ENCODE measurements at regions not wholly inside any gene's neighbourhood (a gene's known extent, or its start where the extent isn't known, plus 50 kb on each side); places are given as distances from the start of the nearest gene placed in this dataset.
"Not testable (repeated sequence)": the region's sequence is repeated elsewhere in the genome, so short reads cannot be mapped to it uniquely, and the experiment has no call there.

DNA sequence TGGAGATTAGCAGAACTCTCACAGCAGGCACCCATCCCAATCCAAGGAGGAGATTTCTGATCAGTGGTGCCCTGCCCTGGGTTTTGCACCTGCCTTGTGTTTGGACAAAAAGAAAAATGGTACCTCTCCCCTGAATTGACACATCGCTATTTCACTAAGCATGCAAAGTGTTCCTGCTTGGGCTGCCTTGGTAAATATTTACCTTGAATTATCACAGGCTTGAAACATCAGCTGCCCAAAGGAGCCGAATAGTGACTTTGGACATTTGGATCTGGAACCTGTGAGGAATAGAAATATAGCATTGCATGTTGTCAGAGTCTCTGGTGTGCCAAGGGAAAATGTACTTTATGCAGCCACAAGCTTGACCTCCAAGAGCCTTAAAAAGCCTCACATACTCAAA is 926.4 kb upstream of the FANCL start:
- DNase-seq (ENCODE audit: low spot score): no peak
- no peaks in the 10 kb centered on the region for H3K27me3 ChIP-seq (replicated peaks; ENCODE audit: insufficient read depth)
- no peaks in the 10 kb centered on the region for H3K36me3 ChIP-seq
- H3K4me3 ChIP-seq: no peak overlapping the region
- no peak for ATAC-seq (ENCODE audit: insufficient number of reproducible peaks, low FRiP score, low read depth)
- H3K27ac ChIP-seq: no peak overlapping the region
- H3K9me3 ChIP-seq: no peaks in the 10 kb centered on the region
- no peaks in the 10 kb centered on the region for H3K4me1 ChIP-seq (ENCODE audit: control insufficient read depth in 1 of 2, low read depth in 2 of 2)
- TF ChIP-seq, protein P1, sequence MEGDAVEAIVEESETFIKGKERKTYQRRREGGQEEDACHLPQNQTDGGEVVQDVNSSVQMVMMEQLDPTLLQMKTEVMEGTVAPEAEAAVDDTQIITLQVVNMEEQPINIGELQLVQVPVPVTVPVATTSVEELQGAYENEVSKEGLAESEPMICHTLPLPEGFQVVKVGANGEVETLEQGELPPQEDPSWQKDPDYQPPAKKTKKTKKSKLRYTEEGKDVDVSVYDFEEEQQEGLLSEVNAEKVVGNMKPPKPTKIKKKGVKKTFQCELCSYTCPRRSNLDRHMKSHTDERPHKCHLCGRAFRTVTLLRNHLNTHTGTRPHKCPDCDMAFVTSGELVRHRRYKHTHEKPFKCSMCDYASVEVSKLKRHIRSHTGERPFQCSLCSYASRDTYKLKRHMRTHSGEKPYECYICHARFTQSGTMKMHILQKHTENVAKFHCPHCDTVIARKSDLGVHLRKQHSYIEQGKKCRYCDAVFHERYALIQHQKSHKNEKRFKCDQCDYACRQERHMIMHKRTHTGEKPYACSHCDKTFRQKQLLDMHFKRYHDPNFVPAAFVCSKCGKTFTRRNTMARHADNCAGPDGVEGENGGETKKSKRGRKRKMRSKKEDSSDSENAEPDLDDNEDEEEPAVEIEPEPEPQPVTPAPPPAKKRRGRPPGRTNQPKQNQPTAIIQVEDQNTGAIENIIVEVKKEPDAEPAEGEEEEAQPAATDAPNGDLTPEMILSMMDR (IDR thresholded peaks at IDR 0.05): no peak

DNA sequence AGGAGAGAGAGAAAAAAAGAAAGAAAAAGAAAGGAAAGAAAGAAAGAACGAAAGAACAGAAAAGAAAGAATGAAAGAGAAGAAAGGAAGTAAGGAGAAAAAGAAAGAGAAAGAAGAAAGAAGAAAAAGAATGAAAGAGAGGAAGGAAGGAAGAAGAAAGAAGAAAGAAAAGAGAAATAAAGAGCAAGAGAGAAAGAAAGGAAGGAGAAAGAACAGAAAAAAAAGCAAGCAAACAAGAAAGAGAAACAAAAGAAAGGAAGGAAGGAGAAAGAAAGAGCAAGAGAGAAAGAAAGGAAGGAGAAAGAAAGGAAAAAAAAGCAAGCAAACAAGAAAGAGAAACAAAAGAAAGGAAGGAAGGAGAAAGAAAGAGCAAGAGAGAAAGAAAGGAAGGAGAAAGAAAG is 916.8 kb upstream of the FANCL start:
- H3K27ac ChIP-seq; H3K9me3 ChIP-seq; ATAC-seq (ENCODE audit: insufficient number of reproducible peaks, low FRiP score, low read depth); DNase-seq (ENCODE audit: low spot score); H3K4me1 ChIP-seq (ENCODE audit: control insufficient read depth in 1 of 2, low read depth in 2 of 2); H3K27me3 ChIP-seq (replicated peaks; ENCODE audit: insufficient read depth); H3K4me3 ChIP-seq; H3K36me3 ChIP-seq: not testable (repeated sequence)

DNA sequence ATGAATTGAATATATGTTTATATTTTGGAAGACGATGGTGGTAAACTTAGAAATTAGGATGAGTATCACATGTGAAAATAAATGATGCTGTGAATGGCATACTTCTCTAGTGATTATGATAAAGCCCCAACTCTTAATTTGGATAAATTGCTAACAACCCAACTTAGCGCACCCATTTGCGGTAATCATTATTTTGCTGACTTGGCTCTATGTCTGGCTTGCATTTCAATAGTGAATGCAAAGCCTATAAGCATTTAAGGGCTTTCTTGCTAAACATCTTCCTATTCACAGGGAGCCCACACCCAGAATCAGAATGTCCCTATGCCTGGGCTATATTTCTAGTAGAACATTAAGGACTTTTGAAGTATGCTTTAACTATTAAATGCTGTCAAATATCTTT is 910.7 kb upstream of the FANCL start:
- DNase-seq (ENCODE audit: low spot score) (no peak), ATAC-seq (ENCODE audit: insufficient number of reproducible peaks, low FRiP score, low read depth) (no peak)
- Histone ChIP-seq H3K9me3 (no peaks in the 10 kb centered on the region), H3K27ac (no peak overlapping the region), H3K4me3 (no peak overlapping the region), H3K4me1 (ENCODE audit: control insufficient read depth in 1 of 2, low read depth in 2 of 2) (no peaks in the 10 kb centered on the region), H3K36me3 (no peaks in the 10 kb centered on the region), H3K27me3 (replicated peaks; ENCODE audit: insufficient read depth) (no peaks in the 10 kb centered on the region)
- TF ChIP-seq, protein P1 (IDR thresholded peaks at IDR 0.05): no peak

DNA sequence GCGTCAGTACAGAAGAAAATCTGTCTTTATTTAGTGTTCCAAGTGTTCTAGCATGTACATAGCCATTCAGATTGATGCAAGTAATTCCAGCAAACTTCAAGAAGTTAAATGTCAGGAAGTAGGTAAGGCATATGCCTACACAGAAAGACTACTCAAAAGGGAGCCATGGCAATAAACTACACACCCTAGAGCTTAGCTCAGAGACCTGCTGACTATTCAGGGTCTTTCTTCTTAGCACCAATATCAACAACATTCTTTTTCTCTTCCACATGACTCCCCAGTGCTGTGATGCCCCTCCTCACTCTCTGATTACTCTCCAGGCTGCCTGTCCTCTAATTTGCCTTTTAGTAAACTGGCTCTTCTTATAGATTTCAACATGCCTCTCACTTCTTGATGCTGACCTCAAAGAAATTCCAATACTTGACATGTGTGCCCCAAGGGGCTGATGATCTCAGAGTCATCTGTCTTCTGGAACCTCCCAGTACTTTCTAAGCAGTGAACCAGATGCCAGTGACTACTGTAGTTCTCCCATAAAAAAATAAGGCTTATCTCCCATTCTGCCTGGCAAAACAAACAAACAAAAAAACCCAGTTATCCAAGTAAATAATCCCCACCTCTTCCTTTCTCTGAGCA is 909.2 kb upstream of the FANCL start:
- DNase-seq (ENCODE audit: low spot score) (no peak), ATAC-seq (ENCODE audit: insufficient number of reproducible peaks, low FRiP score, low read depth) (no peak)
- Histone ChIP-seq H3K4me3 (no peak overlapping the region), H3K27ac (no peak overlapping the region), H3K36me3 (no peaks in the 10 kb centered on the region), H3K9me3 (no peaks in the 10 kb centered on the region), H3K27me3 (replicated peaks; ENCODE audit: insufficient read depth) (no peaks in the 10 kb centered on the region), H3K4me1 (ENCODE audit: control insufficient read depth in 1 of 2, low read depth in 2 of 2) (no peaks in the 10 kb centered on the region)
- TF ChIP-seq, protein P1 (IDR thresholded peaks at IDR 0.05): no peak

DNA sequence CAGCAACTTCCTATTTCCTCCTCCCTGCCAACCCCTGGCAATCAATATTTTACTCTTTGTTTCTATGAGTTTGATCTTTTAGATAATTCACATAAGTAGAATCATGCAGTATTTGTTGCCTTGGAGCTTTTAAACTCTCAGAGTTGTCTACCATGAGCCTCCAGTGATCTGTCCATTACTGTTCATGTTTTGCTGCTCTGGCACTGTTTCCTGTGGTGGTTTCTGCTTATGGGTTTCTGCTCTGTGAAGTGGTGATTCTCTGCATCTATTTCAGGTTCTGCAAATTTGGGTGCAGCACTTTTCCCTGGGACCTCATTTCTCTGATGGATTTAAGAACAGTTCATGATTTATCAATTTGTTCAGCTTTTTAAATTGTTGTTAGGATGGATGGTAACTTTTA is 908.1 kb upstream of the FANCL start:
- DNase-seq (ENCODE audit: low spot score) (no peak), ATAC-seq (ENCODE audit: insufficient number of reproducible peaks, low FRiP score, low read depth) (no peak)
- H3K4me1 ChIP-seq (ENCODE audit: control insufficient read depth in 1 of 2, low read depth in 2 of 2): no peaks in the 10 kb centered on the region
- TF ChIP-seq, protein P1 (IDR thresholded peaks at IDR 0.05): no peak
- no peaks in the 10 kb centered on the region for H3K36me3 ChIP-seq
- H3K27me3 ChIP-seq (replicated peaks; ENCODE audit: insufficient read depth): no peaks in the 10 kb centered on the region
- no peak overlapping the region for H3K4me3 ChIP-seq
- no peak overlapping the region for H3K27ac ChIP-seq
- no peaks in the 10 kb centered on the region for H3K9me3 ChIP-seq

DNA sequence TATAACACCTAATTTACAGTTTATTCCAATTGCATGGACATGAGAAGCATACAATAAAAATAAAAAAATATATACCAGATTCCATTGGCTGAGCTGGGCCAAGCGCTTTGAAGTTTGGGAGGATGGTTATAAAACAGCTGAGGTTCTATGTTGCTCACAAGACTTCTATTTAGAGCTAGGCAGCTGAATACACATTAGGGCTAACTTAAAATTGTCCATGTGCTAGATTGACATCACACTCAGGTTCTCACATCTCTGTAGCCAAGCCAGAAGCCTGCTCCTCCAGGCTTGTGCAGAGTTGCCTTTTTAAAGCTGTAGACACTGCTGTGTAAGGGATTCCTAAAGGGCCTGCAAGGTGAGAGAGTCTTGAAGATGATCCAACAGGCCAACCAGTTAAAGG is 871.1 kb upstream of the FANCL start:
- Histone ChIP-seq H3K27me3 (replicated peaks; ENCODE audit: insufficient read depth) (no peaks in the 10 kb centered on the region), H3K9me3 (no peaks in the 10 kb centered on the region), H3K4me1 (ENCODE audit: control insufficient read depth in 1 of 2, low read depth in 2 of 2) (no peaks in the 10 kb centered on the region), H3K4me3 (no peak overlapping the region), H3K27ac (no peak overlapping the region), H3K36me3 (no peaks in the 10 kb centered on the region)
- TF ChIP-seq, protein P1 (IDR thresholded peaks at IDR 0.05): no peak
- ATAC-seq (ENCODE audit: insufficient number of reproducible peaks, low FRiP score, low read depth) (no peak), DNase-seq (ENCODE audit: low spot score) (no peak)
